Uterus (tissue), 2 donors: ENCODE measurements at regions not wholly inside any gene's neighbourhood (a gene's known extent, or its start where the extent isn't known, plus 50 kb on each side); places are given as distances from the start of the nearest gene placed in this dataset.
"Not testable (repeated sequence)": the region's sequence is repeated elsewhere in the genome, so short reads cannot be mapped to it uniquely, and the experiment has no call there.

Experiments
- CTCF ChIP-seq, 4 experiments: fragments of 200-600 bp in 2 of 4; fragments of 450-650 bp in 2 of 4; sonication (generic) in 2 of 4; IDR thresholded peaks; one replicate each; pipeline ENCODE4 v1.5.1; 2016 to 2019; ENCODE audit warnings: antibody characterized with exemption in 4 of 4, mild to moderate bottlenecking in 2 of 4, moderate library complexity in 1 of 4
- POLR2A ChIP-seq, 2 donors: fragments of 450-650 bp; IDR thresholded peaks; one replicate each; pipeline ENCODE4 v1.6.1; 2016; ENCODE audit warnings: antibody characterized with exemption in 2 of 2, mild to moderate bottlenecking in 1 of 2, moderate library complexity in 1 of 2

- not testable (repeated sequence) for TF ChIP-seq CTCF, POLR2A (IDR thresholded peaks at IDR 0.05)
Observed at GRCh38 chr1:218008296-218008695, 276.8 kb upstream of the RRP15 start.
